ENCODE measurements at regions not wholly inside any gene's neighbourhood (a gene's known extent, or its start where the extent isn't known, plus 50 kb on each side); places are given as distances from the start of the nearest gene placed in this dataset.

DNA sequence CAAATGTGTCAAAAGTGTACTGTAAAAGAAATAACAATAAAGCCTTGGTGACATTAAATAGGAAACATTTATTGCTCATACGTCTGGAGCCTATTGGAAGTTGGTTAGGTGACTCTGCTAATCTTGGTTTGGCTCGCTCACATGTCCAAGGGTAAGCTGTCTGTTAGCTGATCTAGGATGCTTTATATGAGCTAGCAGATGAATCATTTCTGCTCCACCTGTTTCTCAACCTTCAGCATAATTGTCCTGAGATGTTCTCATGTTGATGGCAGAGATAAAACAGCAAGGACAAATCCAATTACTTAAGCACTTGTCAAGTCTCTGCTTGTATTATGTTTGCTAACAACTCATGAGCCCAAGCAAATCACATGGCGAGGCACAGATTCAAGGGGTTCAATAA is 56.0 kb upstream of the CD53 start:
- no peak for DNase-seq

- DNase-seq: no peak
These were observed 61.4 kb upstream of the CD53 start for GRCh38 chr1:110811529-110811928.

GRCh38 chr1:110800079-110800478 is 72.9 kb upstream of the CD53 start:
- DNase-seq: no peak

DNA sequence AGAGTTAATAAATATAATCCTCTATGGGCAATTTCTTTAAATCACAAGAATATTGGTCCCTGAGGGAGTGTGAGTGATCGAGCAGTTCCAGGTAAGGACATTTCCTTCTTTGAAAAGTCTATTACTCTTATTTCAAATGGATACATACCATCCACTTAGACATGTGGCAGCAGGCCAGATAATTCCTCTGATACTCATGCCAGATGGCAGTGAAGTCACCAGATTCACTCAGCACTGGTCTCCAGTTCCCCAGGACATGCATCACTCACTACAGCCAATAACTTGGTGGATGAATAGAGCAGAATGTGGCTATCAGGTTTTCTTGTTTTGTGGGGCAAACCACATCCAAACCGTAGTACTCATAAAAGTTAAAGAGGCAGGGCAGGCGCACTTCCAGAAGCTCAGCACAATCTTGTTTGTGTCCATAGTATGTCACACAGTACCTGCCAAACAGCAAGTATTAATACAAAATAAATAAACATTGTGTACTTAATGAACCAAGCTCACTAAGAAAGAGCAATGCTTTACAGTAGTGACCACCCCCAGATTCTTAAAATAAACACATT is 74.2 kb upstream of the CD53 start:
- DNase-seq: peak; percentile 1

GRCh38 chr1:110788673-110789072 is 84.3 kb upstream of the CD53 start:
- DNase-seq: no peak

DNA sequence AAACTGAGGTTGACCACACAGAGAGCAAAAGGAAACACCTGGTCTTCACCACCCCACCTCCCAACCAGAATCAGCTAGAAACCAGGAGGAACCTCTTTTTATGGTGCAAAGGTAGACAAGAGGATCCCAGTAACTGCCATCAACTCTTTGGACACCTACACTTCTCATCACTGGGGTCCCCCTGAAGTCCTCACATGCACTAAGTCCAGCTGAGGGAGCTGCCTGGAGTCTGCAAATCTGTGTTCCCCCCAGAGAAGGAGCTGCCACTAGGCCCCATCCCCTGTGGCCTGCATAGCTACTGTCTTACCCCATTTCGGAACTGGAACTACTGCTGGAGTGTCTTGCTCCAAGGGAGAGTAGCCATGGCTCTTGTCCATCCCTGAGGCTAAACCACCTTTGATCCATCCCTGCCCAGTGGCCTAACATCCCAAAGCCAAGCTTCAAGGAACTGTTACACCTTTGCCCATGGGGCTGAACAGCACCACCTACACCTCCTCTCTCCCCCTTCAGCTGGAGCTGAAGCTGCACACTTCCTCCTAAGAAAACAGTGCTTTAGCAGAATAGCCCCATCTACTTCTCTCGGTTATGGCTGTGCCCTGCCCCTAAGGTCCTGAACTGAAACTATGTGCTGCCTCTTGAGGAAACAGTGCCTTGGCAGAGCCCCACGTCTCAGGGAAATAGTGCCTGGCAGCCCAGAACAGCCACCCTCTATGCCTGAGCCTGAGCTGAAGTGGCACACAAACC is 85.4 kb upstream of the CD53 start:
- peak; percentile 61 for DNase-seq

GRCh38 chr1:110786802-110787327 is 86.1 kb upstream of the CD53 start:
- DNase-seq: no peak

DNA sequence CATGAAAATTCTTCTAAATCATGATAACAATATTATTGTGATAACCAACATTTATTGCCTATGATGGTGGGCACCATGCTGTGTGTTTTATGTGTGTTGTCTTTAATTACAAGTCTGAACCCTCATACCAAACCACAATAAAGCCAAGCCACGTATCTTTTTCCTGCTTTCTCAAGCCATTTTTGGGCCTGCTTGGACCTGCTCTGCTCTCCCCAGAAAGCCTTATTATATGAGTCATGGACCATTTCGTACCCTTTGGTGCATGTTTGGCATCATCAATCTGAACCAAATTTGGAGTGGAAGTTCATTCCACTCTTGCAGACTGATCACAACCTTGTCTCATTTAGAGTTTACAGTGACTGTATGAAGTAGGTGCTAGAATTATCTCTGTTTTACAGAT is 87.3 kb upstream of the CD53 start:
- DNase-seq: no peak

GRCh38 chr1:110785055-110785454 is 87.9 kb upstream of the CD53 start:
- DNase-seq: no peak

DNA sequence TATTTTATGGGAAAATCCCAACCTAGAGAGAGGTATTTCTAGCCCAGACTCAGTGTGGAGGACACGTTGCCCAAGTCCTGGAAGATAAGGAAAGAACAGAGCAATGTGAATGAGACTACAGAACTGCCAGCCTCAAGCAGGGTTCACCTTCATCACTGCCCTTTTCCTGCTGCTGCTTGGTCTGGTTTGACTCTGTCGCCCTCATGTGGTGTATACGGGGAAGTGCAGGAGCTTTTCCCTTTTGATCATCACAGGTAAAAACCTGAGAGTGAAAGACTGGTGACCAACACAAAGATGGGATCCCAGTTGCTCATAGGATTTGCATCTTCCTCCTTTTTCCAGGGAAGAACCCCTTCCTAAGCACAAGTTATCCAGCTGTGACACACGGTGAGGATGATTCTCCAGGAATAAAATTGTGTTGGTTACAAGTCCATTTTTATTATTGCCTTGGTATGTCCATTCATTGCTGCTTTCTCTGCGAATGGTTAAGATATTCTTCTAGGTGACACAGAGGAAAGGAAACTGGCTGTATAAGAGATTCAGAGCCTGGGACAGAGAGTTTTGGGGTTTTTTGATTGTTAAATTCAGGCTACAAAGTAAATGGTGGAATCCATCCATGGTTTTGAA is 89.5 kb upstream of the CD53 start:
- DNase-seq: peak; percentile 39

DNA sequence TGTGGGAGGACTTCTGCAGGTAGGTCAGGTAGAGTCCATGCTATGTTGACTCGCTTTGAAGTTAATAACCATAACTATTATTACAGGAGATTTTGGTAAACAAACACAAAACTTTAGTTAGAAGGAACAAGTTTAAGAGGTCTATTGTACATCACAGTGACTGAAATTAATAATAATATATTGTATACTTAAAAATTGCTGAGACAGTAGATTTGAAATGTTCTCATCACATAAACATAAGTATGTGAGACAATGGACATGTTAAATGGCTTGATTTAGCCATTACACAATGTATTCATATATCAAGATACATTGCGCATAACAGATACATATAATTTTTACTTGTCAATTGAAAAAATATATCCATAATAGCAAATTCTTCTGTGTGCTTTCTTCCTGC is 91.4 kb upstream of the CD53 start:
- no peak for DNase-seq

DNA sequence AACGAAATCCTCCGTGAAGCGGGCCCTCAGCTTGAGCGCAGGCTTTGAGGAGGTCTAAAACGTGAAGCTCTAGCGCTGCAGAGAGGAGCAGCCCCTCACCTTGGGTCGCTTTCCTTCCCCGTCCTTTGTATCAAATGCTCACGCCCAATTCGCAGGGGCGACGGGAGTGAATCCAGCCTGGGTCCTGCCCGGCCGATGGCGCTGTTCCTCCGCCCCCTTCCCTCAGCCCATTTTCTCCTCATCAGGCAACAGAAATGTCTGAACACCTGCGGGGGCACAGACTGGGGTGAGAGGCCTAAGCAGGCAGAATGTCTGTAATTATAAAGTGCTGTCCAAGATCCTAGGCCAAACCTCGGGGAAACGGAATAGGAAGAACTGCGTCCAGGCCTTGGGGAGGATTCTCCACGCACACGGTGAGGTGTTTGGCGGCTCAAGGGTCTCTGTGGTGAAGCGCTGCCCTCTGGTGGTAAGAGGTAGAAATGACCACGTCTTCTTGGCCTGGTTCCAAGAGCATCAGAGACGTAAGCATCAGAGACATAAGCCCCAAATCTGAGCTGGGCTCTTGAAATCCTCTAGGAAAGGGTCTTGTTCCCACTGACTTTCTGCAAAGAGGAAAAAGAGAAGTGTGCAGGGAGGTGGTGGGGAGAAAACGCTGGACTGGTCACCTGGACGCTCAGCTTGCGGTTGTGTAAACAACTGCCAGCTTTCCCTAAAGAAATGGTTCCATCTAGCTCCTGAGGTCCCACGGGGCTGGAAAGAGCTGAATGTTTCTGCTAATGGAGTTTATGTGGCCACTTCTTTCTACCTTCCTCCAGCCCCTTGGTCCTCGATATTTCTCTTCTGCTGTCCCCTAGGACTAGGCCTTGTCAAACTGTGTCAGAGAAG is 92.1 kb upstream of the CD53 start:
- DNase-seq: peak; percentile 21

DNA sequence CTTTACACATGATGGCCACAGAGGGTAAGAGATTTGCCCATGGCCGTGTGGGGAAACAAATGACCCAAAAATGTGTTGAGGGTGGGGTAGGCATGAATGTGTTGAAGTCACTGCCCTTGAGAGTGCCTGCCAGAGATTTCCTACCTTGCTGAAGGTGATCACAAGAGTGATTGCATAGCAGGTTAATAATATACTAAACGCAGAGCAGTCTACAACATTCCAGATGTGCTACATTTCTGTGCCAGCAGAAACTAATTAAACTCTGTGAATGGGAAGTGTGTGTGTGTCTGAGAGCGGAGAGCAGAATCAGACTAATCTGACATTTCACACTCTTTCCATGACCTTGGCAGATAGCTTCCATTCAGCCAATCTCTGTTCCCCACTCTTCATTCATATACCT is 93.3 kb upstream of the CD53 start:
- no peak for DNase-seq

DNA sequence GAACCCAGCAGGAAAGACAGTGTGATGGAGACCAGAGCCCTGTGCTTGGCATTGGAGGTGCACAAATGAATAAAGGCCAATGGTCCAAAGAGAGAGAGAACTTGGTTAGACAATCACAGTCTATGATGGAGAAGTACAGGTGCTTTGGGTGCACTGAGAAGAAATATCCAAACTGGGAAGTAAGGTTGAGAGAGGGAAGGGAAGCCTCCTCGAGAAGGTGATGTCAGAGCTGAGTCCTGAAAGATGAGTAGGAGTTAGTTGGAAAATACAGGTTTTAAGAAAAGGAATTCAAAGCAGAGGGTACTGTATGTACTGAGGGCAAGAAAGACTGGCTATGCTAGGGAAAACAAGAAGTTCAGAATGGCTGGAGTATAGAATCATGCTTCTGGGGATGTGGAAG is 94.1 kb upstream of the CD53 start:
- DNase-seq: no peak

DNA sequence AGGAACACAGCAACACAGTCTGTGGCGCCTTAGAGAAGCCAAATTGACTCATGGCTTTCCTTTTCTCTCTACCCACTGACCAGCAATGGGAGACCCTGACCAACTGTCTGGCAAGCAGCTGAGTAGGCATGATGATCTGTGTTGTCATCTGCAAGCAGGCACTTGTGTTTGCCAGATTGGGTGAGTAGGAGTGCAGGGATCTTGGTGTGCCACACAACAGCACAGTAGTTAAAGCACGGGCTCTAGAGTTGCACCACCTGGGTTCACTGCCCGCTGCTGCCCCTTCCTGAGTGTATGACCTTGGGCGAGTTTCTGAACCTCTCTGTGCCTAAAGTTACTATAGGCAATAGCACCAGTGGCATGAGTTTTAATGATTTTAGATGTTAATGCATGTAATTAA is 95.7 kb upstream of the CD53 start:
- DNase-seq: no peak

DNA sequence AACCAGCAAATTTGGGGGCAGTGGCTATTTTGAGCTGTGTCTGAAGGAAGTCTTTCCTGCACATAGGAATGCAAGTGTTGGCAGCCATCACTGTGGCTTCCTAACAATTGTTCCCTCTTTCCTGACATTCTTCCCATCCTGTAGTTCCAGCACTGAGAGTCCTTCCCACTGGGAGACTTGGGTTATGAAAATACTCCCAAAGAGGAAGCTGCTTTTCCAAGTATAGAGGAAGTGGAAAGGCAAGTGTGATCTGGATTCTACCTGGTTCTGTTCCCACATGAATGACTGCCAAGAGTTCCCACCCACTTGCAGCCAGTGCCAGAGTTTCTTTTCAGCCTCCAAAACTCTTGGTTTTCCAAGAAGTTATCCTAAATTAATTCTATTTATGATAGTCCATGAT is 98.5 kb upstream of the CD53 start:
- DNase-seq: no peak

DNA sequence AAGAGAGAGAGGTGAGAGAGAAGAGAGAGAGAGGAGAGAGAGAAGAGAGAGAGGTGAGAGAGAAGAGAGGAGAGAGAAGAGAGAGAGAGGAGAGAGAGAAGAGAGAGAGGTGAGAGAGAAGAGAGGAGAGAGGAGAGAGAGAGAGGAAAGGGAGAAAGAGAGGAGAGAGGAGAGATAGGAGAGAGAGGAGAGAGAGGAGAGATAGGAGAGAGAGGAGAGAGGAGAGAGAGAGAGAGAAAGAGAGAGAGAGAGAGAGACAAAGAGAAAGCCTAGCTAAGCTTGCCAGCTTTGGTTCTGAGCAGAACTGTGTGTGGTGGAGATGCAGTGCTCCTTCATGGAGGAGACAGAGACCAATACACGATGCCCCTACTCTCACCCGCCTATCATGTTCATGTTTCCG is 99.1 kb upstream of the KCNA3 start:
- DNase-seq: no peak

GRCh38 chr1:110771245-110772022 is 96.7 kb upstream of the KCNA3 start:
- DNase-seq: no peak

DNA sequence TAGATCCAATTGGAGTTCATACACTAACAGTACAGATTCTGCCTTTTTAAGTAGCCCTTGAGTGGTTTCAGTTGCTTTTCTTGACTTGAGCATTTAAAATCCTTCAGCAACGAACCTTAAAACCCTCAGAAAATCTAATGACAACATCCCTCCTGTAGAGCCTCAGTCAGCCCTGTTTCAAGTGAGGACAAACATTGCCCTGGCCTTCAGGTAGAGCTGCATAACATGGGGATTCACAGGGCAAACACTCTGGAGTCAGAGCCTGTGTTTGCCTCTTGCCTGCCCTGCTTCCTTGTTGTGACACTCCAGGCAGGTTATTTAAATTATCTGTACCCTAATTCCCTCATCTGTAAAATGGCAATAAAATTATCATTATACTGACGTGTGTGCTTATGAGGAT is 96.1 kb upstream of the KCNA3 start:
- no peak for DNase-seq

GRCh38 chr1:110768605-110769004 is 93.9 kb upstream of the KCNA3 start:
- DNase-seq: no peak

GRCh38 chr1:110766336-110766647 is 91.6 kb upstream of the KCNA3 start:
- no peak for DNase-seq

DNA sequence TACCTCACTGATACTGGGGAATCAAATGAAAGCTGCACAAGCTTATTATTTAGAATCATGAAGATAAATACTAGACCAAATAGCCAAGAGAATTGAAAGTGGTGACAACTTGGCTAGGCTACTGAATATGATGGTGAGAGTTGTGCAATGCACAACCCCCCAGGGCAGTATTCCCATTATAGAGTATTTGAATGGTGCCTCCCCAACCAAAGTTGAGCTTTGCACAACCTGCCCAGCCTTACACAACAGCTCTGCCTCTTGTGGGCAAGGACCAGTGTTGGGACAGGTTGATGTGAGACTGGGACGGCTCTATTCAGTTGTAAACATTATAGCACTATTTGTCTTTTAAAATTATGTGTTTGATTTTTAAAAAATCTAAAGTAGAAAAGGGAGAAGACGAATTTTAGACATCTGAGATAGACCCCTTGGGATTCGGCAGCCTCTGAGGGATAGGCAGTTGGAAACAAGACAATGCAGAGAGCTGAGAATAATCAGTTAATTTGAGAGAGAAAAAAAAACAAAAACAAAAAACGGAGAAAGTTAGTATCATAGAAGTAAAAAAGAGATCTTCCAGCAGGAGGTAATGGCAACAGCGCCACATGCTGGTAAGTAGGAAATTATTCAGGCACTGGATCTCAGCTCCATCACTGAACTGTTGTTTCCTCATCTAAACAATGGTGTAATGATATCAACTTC is 91.0 kb upstream of the KCNA3 start:
- DNase-seq: peak; percentile 12

Data from GDM1 (cell line).